ENCODE measurements at regions not wholly inside any gene's neighbourhood (a gene's known extent, or its start where the extent isn't known, plus 50 kb on each side); places are given as distances from the start of the nearest gene placed in this dataset.

- ChIA-PET CTCF (interaction anchor here (0.7 kb wide), 1 partner anchor 977 kb away, joined by 3 read pairs; no protein-coding TSS in a partner anchor), POLR2A (no interaction called here)
- H3K9me3 ChIP-seq (ENCODE audit: control insufficient read depth, insufficient read depth, low read depth, low read length): no peaks in the 10 kb centered on the region; the same call in 1 of the 2 replicates
Measured at GRCh38 chr10:24136070-24136469, 72.9 kb upstream of the KIAA1217 start.

DNA sequence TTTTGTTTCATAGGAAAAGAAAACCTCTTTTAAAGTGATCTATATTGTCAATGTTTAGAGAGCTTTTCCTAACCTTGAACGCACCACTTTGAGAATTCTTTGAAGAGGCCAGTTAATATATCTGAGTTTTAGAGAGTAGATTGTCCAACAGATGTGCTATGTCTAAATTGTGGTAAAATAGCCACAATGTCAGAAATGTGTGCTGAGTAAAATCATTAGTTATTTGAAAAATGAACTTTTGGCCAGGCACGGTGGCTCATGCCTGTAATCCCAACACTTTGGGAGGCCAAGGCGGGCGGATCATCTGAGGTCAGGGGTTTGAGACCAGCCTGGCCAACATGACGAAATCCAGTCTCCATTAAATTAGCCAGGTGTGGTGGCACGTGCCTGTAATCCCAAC is 61.6 kb upstream of the KIAA1217 start:
- no peak overlapping the region for H3K4me3 ChIP-seq (ENCODE audit: low read depth, low read length)
- POLR2A ChIA-PET: interaction anchor here (0.6 kb wide), 1 partner anchor 981 kb away, joined by 3 read pairs; no protein-coding TSS in a partner anchor
- TF ChIP-seq ZNF138 (tag by site-specific recombination; IDR thresholded peaks at IDR 0.05; ENCODE audit: borderline replicate concordance): no peak
- no peak for TF ChIP-seq ZNF324 (tag by site-specific recombination; IDR thresholded peaks at IDR 0.05)
- no peak for TF ChIP-seq GLI2 (tag by site-specific recombination; IDR thresholded peaks at IDR 0.05; ENCODE audit: borderline replicate concordance, low read depth)
- no peak for TF ChIP-seq SCRT1 (tag by site-specific recombination; IDR thresholded peaks at IDR 0.05; ENCODE audit: borderline replicate concordance)
- TF ChIP-seq ZXDB (tag by site-specific recombination; IDR thresholded peaks at IDR 0.05): no peak
- TF ChIP-seq, protein P1, sequence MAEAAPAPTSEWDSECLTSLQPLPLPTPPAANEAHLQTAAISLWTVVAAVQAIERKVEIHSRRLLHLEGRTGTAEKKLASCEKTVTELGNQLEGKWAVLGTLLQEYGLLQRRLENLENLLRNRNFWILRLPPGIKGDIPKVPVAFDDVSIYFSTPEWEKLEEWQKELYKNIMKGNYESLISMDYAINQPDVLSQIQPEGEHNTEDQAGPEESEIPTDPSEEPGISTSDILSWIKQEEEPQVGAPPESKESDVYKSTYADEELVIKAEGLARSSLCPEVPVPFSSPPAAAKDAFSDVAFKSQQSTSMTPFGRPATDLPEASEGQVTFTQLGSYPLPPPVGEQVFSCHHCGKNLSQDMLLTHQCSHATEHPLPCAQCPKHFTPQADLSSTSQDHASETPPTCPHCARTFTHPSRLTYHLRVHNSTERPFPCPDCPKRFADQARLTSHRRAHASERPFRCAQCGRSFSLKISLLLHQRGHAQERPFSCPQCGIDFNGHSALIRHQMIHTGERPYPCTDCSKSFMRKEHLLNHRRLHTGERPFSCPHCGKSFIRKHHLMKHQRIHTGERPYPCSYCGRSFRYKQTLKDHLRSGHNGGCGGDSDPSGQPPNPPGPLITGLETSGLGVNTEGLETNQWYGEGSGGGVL (tag by site-specific recombination; IDR thresholded peaks at IDR 0.05): no peak
- TF ChIP-seq, protein P2, sequence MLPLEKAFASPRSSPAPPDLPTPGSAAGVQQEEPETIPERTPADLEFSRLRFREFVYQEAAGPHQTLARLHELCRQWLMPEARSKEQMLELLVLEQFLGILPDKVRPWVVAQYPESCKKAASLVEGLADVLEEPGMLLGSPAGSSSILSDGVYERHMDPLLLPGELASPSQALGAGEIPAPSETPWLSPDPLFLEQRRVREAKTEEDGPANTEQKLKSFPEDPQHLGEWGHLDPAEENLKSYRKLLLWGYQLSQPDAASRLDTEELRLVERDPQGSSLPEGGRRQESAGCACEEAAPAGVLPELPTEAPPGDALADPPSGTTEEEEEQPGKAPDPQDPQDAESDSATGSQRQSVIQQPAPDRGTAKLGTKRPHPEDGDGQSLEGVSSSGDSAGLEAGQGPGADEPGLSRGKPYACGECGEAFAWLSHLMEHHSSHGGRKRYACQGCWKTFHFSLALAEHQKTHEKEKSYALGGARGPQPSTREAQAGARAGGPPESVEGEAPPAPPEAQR (tag by site-specific recombination; IDR thresholded peaks at IDR 0.05): no peak
- no peak for TF ChIP-seq GFI1B (tag by site-specific recombination; IDR thresholded peaks at IDR 0.05)
- TF ChIP-seq ZBTB48 (tag by site-specific recombination; IDR thresholded peaks at IDR 0.05): no peak
- no peak for TF ChIP-seq ZNF26 (tag by site-specific recombination; IDR thresholded peaks at IDR 0.05)
- TF ChIP-seq ZNF174 (tag by site-specific recombination; IDR thresholded peaks at IDR 0.05): no peak
- no peak for TF ChIP-seq ZNF350 (tag by site-specific recombination; IDR thresholded peaks at IDR 0.05)
- TF ChIP-seq, protein P3, sequence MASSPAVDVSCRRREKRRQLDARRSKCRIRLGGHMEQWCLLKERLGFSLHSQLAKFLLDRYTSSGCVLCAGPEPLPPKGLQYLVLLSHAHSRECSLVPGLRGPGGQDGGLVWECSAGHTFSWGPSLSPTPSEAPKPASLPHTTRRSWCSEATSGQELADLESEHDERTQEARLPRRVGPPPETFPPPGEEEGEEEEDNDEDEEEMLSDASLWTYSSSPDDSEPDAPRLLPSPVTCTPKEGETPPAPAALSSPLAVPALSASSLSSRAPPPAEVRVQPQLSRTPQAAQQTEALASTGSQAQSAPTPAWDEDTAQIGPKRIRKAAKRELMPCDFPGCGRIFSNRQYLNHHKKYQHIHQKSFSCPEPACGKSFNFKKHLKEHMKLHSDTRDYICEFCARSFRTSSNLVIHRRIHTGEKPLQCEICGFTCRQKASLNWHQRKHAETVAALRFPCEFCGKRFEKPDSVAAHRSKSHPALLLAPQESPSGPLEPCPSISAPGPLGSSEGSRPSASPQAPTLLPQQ (tag by site-specific recombination; IDR thresholded peaks at IDR 0.05): no peak
- no peak for TF ChIP-seq SALL2 (tag by site-specific recombination; IDR thresholded peaks at IDR 0.05; ENCODE audit: borderline replicate concordance)
- TF ChIP-seq ZNF670 (tag by site-specific recombination; IDR thresholded peaks at IDR 0.05; ENCODE audit: low read depth): no peak
- H3K4me1 ChIP-seq (ENCODE audit: control insufficient read depth, insufficient read depth, low read length): no peaks in the 10 kb centered on the region
- CTCF ChIA-PET: no interaction called here
- no peak overlapping the region for H3K27ac ChIP-seq (ENCODE audit: extremely low read depth, low read depth, low read length)
- no peaks in the 10 kb centered on the region for H3K9me3 ChIP-seq (ENCODE audit: control insufficient read depth, insufficient read depth, low read depth, low read length)
- H3K36me3 ChIP-seq (ENCODE audit: control insufficient read depth in 2 of 2, insufficient read depth in 1 of 2, low read length in 2 of 2): no peaks in the 10 kb centered on the region

More at GRCh38 chr10:24136070-24136469, 72.9 kb upstream of the KIAA1217 start:
- no peak overlapping the region for H3K27ac ChIP-seq (ENCODE audit: extremely low read depth, low read depth, low read length)
- H3K4me3 ChIP-seq (ENCODE audit: low read depth, low read length): no peak overlapping the region
- no peaks in the 10 kb centered on the region; the same call in 1 of the 2 replicates for H3K4me1 ChIP-seq (ENCODE audit: control insufficient read depth, insufficient read depth, low read length)
- no peaks in the 10 kb centered on the region for H3K36me3 ChIP-seq (ENCODE audit: control insufficient read depth in 2 of 2, insufficient read depth in 1 of 2, low read length in 2 of 2)
- no peak for TF ChIP-seq FEZF1 (tag by site-specific recombination; IDR thresholded peaks at IDR 0.05)
- no peak for TF ChIP-seq HIC1 (tag by site-specific recombination; IDR thresholded peaks at IDR 0.05)
- no peak for TF ChIP-seq KLF10 (tag by site-specific recombination; IDR thresholded peaks at IDR 0.05)
- TF ChIP-seq KLF7 (tag by site-specific recombination; IDR thresholded peaks at IDR 0.05; ENCODE audit: borderline replicate concordance): no peak
- TF ChIP-seq MYNN (tag by site-specific recombination; IDR thresholded peaks at IDR 0.05; ENCODE audit: borderline replicate concordance): no peak
- no peak for TF ChIP-seq ZNF174 (tag by site-specific recombination; IDR thresholded peaks at IDR 0.05)
- TF ChIP-seq ZNF155 (tag by site-specific recombination; IDR thresholded peaks at IDR 0.05): no peak
- no peak for TF ChIP-seq ZNF837 (tag by site-specific recombination; IDR thresholded peaks at IDR 0.05)
- no peak for TF ChIP-seq ZNF660 (tag by site-specific recombination; IDR thresholded peaks at IDR 0.05)
- no peak for TF ChIP-seq ZNF37A (tag by site-specific recombination; IDR thresholded peaks at IDR 0.05)
- TF ChIP-seq KLF9 (tag by site-specific recombination; IDR thresholded peaks at IDR 0.05; ENCODE audit: low read depth): no peak
- no peak for TF ChIP-seq ZNF114 (tag by site-specific recombination; IDR thresholded peaks at IDR 0.05)
- no peak for TF ChIP-seq ZNF391 (tag by site-specific recombination; IDR thresholded peaks at IDR 0.05; ENCODE audit: borderline replicate concordance, low read depth)
- no peak for TF ChIP-seq ZNF341 (tag by site-specific recombination; IDR thresholded peaks at IDR 0.05; ENCODE audit: low read depth)
- no peak for TF ChIP-seq ZNF621 (tag by site-specific recombination; IDR thresholded peaks at IDR 0.05)
- TF ChIP-seq ZNF248 (tag by site-specific recombination; IDR thresholded peaks at IDR 0.05): no peak
- TF ChIP-seq ZNF211 (tag by site-specific recombination; IDR thresholded peaks at IDR 0.05; ENCODE audit: low read depth): no peak

Measured in HEK293 (cell line).